ENCODE measurements at regions not wholly inside any gene's neighbourhood (a gene's known extent, or its start where the extent isn't known, plus 50 kb on each side); places are given as distances from the start of the nearest gene placed in this dataset.

DNA sequence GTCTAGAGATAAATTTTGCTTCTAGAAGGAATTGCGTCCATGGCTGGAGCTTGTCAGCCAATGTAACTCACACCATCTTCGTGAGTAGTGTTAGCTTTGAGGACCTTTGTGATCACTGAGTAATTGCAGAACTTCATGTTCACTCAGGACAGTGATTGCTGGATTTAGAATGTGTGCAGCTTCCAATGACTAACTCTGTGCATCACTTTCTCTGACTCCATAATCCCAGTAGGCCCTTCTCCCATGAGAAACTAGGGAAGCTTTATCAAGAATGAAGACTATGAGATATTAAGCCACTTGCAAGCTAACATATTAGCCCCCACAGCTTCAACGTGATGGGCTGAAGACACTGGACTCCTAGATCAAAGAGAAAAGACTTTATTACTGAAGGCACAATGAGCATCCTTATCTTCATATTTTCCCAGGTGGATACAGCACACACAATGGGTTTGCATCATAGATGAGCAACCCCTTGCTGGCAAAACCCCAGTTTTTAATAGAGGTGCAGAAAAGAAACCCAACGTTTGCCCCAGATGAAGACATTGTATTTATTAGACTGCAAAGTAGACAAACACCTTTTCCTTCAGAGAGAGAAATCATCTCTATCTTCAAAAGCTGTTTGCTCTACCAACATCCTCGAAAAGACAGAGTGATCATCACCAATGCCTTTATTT is 561.0 kb downstream of the LTN1 start:
- DNase-seq (ENCODE audit: low read depth) = peak; percentile 63
- TF ChIP-seq, protein P1, sequence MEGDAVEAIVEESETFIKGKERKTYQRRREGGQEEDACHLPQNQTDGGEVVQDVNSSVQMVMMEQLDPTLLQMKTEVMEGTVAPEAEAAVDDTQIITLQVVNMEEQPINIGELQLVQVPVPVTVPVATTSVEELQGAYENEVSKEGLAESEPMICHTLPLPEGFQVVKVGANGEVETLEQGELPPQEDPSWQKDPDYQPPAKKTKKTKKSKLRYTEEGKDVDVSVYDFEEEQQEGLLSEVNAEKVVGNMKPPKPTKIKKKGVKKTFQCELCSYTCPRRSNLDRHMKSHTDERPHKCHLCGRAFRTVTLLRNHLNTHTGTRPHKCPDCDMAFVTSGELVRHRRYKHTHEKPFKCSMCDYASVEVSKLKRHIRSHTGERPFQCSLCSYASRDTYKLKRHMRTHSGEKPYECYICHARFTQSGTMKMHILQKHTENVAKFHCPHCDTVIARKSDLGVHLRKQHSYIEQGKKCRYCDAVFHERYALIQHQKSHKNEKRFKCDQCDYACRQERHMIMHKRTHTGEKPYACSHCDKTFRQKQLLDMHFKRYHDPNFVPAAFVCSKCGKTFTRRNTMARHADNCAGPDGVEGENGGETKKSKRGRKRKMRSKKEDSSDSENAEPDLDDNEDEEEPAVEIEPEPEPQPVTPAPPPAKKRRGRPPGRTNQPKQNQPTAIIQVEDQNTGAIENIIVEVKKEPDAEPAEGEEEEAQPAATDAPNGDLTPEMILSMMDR (IDR thresholded peaks at IDR 0.05; ENCODE audit: insufficient read depth, low read length) = no peak
- H3K4me3 ChIP-seq (ENCODE audit: low read depth, low read length) = no peak overlapping the region

DNA sequence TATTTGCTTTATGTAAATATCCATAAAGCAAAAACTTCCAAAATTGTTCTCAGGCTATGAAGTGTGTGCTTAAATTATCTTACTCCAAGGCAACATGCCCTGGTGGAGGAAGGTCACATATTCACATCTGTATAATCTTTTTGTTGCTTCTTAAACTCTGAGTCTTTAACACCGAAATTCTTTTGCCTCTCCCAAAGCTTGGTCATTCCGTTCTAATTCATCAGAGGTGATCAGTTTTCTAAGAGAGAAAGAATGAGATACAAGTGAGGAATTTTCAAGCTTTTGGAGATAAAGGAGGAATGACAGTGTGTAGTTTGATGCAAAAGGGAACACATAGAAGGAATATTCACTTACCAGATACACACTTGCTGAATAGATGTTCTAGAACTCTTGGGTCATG is 561.7 kb downstream of the LTN1 start:
- DNase-seq (ENCODE audit: low read depth) = peak; percentile 65
- no peak overlapping the region for H3K4me3 ChIP-seq (ENCODE audit: low read depth, low read length)
- TF ChIP-seq, protein P1 (IDR thresholded peaks at IDR 0.05; ENCODE audit: insufficient read depth, low read length) = no peak

DNA sequence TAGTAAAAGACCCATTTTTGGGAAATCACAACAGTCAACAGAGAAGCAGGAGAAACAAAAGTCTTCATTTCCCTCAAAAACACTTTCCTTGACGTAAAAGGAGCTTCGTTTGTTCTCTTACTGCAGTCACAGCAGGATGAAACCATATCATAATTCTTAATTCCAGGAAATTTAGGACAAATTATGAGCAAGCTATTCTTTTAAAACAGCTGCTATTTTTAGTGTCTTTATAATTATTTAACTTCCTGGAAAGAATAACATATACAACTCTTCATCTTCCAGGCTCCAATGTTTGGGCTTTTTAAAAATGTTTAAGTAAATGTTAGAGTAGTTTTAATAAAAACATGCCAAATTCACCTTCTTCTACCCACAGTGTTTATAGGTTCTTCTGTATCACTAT is 563.5 kb downstream of the LTN1 start:
- no peak overlapping the region for H3K4me3 ChIP-seq (ENCODE audit: low read depth, low read length)
- TF ChIP-seq, protein P1 (IDR thresholded peaks at IDR 0.05; ENCODE audit: insufficient read depth, low read length) = no peak
- no peak for DNase-seq (ENCODE audit: low read depth)

DNA sequence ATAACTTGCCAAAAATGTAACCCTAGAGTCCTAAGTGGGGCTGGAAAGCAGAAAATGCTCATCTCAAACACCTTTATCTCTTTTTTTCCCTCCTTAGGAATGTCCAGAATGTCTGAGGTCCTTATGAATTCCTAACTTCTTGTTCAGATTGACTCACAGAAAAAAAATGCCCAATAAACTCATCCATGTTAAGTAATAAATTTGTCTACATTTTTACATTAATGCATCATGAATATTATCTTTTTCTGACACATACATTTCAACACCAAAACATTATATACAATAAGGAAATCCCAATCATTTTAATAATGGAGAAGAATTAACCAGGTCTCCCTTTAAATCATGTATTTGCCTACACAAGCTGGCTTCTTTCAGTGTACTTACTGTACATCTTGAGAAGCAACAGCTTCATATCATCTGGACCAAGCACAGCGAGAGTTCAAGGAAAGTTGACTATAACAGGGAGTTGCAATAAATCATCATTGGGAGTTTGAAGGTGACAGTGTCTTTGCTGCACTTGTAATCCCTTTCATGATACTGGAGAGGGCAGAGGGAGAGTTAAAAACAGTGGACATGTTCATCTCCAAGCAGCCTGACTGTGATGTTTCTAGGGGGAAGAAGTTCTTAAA is 565.2 kb downstream of the LTN1 start:
- peak; percentile 65 for DNase-seq (ENCODE audit: low read depth)
- H3K4me3 ChIP-seq (ENCODE audit: low read depth, low read length) = no peak overlapping the region
- TF ChIP-seq, protein P1 (IDR thresholded peaks at IDR 0.05; ENCODE audit: insufficient read depth, low read length) = no peak

DNA sequence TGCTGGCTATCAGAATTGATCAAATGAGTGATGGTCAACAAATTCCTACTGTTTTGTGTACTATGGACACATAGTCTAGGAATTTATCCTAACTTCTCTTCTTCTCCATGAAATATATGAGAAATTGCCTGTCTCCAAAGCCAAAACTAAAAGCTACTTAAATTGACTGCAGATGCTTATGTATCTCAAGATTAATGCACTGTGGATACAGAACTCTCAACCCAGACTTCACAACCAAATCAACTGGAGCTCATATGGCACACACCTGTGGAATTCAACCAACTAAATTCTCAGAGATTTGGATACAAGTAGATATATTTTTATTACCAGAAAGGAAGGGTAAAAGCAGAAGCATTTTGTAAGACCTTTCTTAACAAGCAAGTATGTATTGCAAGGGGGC is 566.1 kb downstream of the LTN1 start:
- no peak overlapping the region for H3K4me3 ChIP-seq (ENCODE audit: low read depth, low read length)
- DNase-seq (ENCODE audit: low read depth) = no peak
- TF ChIP-seq, protein P1 (IDR thresholded peaks at IDR 0.05; ENCODE audit: insufficient read depth, low read length) = no peak

DNA sequence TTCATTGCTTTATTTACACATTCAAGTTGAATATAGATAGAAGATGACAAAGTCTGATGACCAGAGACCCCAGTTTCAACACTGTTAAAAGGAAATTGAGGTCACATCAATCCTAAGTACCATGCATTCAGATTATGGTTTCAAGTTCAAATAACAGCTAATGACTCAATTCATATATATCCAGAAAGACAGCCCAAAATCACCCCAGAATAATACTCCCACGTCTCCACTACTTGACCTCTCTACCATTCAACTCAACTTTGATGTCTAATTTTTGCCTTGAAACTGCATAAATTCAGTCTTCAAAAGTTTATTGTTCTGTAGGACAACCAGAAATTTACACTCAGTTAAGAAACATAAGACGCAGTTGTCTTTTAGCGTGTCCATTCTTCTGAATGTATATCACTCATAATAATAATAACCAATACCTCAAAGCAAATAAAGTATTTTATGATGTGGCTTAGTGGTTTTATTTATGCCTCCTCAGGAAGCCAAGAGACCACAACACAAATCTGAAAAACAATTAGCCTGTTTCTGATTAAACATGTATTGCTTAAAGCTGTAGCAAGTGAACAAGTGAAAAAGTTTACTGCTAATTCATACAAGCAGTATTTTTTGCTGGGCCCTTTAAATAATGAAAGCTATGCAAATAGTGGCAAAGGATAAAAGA is 569.0 kb downstream of the LTN1 start:
- TF ChIP-seq, protein P1 (IDR thresholded peaks at IDR 0.05; ENCODE audit: insufficient read depth, low read length) = no peak
- no peak overlapping the region for H3K4me3 ChIP-seq (ENCODE audit: low read depth, low read length)
- no peak for DNase-seq (ENCODE audit: low read depth)
